ENCODE measurements at regions not wholly inside any gene's neighbourhood (a gene's known extent, or its start where the extent isn't known, plus 50 kb on each side); places are given as distances from the start of the nearest gene placed in this dataset.

DNA sequence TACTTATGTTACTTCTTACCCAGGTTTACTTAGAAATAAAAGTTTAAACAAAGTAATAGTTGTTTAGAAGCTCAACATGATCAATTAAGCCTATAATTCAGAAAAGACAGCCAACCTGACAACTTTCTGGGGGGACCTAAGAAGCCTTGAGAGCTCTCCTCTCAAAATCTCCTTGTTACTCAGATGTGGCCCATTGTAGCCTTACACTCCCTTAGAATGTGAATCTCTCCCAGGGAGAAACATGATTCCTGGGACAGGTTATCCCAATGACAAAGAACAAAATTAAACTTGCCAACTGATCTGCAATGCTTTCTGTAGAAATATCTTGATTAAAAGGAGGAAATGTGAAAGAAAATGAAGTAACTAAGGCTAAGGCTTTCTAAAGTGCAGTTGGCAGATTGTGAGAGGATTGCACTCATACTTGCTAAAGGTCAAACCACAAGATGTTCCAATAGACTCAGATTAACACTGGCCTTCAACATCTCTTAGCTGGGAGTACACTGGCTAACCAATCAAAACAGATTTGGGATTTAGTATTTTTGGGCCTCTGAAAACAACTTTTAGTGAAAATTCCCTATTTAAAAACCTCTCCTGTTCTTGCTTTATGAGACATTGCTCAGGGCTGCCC lies 72.3 kb upstream of the TMX1 start:
- no peak overlapping the region for H3K27ac Mint-ChIP-seq

GRCh38 chr14:51168215-51168613 lies 71.8 kb upstream of the TMX1 start:
- no peaks in the 10 kb centered on the region for H3K4me1 Mint-ChIP-seq
- H3K4me3 Mint-ChIP-seq = no peak overlapping the region
- no peaks in the 10 kb centered on the region for H3K27me3 Mint-ChIP-seq (ENCODE audit: low read depth, poor library complexity)
- no peak for TF ChIP-seq CTCF (IDR thresholded peaks at IDR 0.05)
- no peaks in the 10 kb centered on the region for H3K9me3 Mint-ChIP-seq
- no peak overlapping the region for H3K27ac Mint-ChIP-seq
- no peak for DNase-seq
- H3K36me3 Mint-ChIP-seq (ENCODE audit: low read depth) = no peaks in the 10 kb centered on the region

More for the DNA sequence above, 72.3 kb upstream of the TMX1 start:
- Mint-ChIP-seq H3K4me3 (no peak overlapping the region), H3K9me3 (no peaks in the 10 kb centered on the region), H3K36me3 (ENCODE audit: low read depth) (no peaks in the 10 kb centered on the region), H3K27me3 (ENCODE audit: low read depth, poor library complexity) (no peaks in the 10 kb centered on the region), H3K4me1 (no peaks in the 10 kb centered on the region)
- no peak for DNase-seq
- TF ChIP-seq CTCF (IDR thresholded peaks at IDR 0.05) = no peak

DNA sequence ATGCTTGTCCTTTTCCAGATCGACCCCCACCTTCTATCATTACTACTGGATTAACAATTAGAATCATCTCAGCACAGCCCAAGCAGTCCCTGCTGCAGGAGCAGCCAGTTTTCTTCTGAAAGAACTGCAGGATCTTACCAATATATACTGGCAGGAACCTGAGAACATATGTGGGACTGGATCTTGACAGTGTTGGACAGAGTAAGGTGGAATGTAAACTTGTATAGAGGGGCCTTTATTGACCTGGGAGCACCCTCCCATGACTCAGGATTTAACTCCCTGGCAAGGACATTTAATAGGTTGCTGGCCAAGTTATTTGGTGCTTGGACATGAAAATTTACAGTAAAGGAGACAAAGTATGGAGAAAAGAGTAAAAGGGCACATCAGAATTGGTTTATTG lies 66.2 kb upstream of the TMX1 start:
- DNase-seq = no peak
- H3K27ac Mint-ChIP-seq = no peak overlapping the region
- peaks cover 13% of the 10 kb centered on the region for H3K4me1 Mint-ChIP-seq
- no peak for TF ChIP-seq CTCF (IDR thresholded peaks at IDR 0.05)
- no peaks in the 10 kb centered on the region for H3K9me3 Mint-ChIP-seq
- H3K27me3 Mint-ChIP-seq (ENCODE audit: low read depth, poor library complexity) = no peaks in the 10 kb centered on the region
- no peaks in the 10 kb centered on the region for H3K36me3 Mint-ChIP-seq (ENCODE audit: low read depth)
- no peak overlapping the region for H3K4me3 Mint-ChIP-seq

DNA sequence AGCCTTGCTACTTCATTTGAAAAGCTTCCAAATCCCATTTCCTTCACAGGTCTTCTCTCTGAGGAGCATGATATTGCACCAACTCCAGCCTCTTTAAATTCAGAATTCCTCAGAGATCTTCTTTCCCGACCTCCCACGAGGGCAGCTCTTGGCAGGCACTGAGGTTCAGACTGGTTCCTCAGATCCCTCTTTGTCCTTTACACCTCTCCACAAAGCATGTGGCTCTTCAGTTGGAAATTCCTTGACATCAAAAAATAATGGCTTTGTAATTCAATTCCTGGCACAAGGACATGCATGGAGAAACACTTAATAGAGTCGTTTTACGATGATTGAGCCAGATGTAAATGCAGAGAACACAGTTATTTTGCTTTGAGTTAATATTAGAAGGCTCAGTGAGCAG lies 63.2 kb upstream of the TMX1 start:
- Mint-ChIP-seq H3K4me1 (peaks cover 13% of the 10 kb centered on the region), H3K4me3 (no peak overlapping the region), H3K27ac (peak overlapping the region; percentile 43), H3K36me3 (ENCODE audit: low read depth) (no peaks in the 10 kb centered on the region), H3K9me3 (no peaks in the 10 kb centered on the region), H3K27me3 (ENCODE audit: low read depth, poor library complexity) (peaks cover 6% of the 10 kb centered on the region)
- DNase-seq = no peak
- no peak for TF ChIP-seq CTCF (IDR thresholded peaks at IDR 0.05)

DNA sequence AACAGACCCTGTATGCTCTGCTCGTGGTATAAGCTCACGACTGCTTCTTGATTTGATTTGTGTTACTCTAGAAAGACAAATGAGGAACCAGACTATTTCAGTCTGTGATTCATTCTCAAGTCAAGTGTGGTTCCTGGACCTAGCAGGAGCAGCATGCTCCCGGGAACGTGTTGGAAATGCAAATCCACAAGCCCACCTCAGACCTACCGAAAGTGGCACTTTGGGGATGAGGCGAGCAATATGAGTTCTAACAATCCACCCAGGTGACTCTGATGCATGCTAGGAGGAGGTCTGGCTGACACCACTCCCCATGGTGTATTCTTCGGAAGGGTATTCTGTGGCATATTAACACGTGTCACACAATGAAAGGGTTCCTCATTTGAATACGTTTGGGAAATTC lies 59.5 kb upstream of the TMX1 start:
- no peak overlapping the region for H3K4me3 Mint-ChIP-seq

More for the DNA sequence above, 59.5 kb upstream of the TMX1 start:
- Mint-ChIP-seq H3K9me3 (no peaks in the 10 kb centered on the region), H3K4me1 (peaks cover 13% of the 10 kb centered on the region), H3K27me3 (ENCODE audit: low read depth, poor library complexity) (peaks cover 10% of the 10 kb centered on the region), H3K36me3 (ENCODE audit: low read depth) (no peaks in the 10 kb centered on the region), H3K27ac (no peak overlapping the region)
- no peak for DNase-seq
- TF ChIP-seq CTCF (IDR thresholded peaks at IDR 0.05) = no peak

Measured in nephron progenitor cell (in vitro differentiated cells).